ENCODE measurements at regions not wholly inside any gene's neighbourhood (a gene's known extent, or its start where the extent isn't known, plus 50 kb on each side); places are given as distances from the start of the nearest gene placed in this dataset.

DNA sequence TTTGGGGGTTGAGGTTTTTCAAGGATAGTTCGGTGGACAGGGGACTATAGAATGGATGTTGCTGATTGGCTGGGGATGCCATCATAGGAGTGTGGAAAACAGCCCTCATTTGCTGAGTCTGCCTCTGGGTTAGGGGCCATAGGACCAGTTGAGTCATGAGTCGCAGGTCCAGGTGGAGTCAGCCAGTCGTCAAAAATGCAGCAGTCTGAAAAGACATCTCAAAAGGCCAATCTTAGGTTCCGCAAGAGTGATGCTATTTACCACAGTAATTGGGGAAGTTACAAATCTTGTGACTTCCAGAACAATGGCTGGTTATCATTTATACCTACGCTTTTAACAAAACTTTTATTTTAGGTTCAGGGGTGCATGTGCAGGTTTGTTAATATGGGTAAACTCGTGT, 276.0 kb upstream of the DMRT1 start:
- Histone ChIP-seq H3K27me3 (ENCODE audit: insufficient read depth, low read length, poor library complexity, severe bottlenecking) (no peaks in the 10 kb centered on the region), H2AFZ (ENCODE audit: low read length) (no peak overlapping the region), H3K9me2 (replicated peaks; ENCODE audit: low read depth, low read length) (no peaks in the 10 kb centered on the region), H3K4me1 (ENCODE audit: insufficient read depth, low read length, poor library complexity, severe bottlenecking) (peaks cover under 1% of the 10 kb centered on the region), H4K20me1 (ENCODE audit: insufficient read depth, low read length, poor library complexity, severe bottlenecking) (no peaks in the 10 kb centered on the region), H3K36me3 (ENCODE audit: insufficient read depth, low read length) (no peaks in the 10 kb centered on the region), H3K4me3 (ENCODE audit: low read length, poor library complexity, severe bottlenecking) (no peak overlapping the region), H3K9ac (ENCODE audit: low read depth, low read length, poor library complexity, severe bottlenecking) (no peak overlapping the region), H3K4me2 (ENCODE audit: low read depth, low read length, poor library complexity, severe bottlenecking) (no peak overlapping the region), H3K9me3 (ENCODE audit: insufficient read depth, low read depth, low read length) (no peaks in the 10 kb centered on the region), H3F3A (ENCODE audit: low read depth) (no peaks in the 10 kb centered on the region), H3K79me2 (ENCODE audit: insufficient read depth, low read length) (no peaks in the 10 kb centered on the region)
- TF ChIP-seq, protein P1, sequence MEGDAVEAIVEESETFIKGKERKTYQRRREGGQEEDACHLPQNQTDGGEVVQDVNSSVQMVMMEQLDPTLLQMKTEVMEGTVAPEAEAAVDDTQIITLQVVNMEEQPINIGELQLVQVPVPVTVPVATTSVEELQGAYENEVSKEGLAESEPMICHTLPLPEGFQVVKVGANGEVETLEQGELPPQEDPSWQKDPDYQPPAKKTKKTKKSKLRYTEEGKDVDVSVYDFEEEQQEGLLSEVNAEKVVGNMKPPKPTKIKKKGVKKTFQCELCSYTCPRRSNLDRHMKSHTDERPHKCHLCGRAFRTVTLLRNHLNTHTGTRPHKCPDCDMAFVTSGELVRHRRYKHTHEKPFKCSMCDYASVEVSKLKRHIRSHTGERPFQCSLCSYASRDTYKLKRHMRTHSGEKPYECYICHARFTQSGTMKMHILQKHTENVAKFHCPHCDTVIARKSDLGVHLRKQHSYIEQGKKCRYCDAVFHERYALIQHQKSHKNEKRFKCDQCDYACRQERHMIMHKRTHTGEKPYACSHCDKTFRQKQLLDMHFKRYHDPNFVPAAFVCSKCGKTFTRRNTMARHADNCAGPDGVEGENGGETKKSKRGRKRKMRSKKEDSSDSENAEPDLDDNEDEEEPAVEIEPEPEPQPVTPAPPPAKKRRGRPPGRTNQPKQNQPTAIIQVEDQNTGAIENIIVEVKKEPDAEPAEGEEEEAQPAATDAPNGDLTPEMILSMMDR (conservative IDR thresholded peaks at IDR 0.05; ENCODE audit: low read length): no peak
- TF ChIP-seq EZH2phosphoT487 (IDR thresholded peaks at IDR 0.05; ENCODE audit: borderline replicate concordance): no peak

DNA sequence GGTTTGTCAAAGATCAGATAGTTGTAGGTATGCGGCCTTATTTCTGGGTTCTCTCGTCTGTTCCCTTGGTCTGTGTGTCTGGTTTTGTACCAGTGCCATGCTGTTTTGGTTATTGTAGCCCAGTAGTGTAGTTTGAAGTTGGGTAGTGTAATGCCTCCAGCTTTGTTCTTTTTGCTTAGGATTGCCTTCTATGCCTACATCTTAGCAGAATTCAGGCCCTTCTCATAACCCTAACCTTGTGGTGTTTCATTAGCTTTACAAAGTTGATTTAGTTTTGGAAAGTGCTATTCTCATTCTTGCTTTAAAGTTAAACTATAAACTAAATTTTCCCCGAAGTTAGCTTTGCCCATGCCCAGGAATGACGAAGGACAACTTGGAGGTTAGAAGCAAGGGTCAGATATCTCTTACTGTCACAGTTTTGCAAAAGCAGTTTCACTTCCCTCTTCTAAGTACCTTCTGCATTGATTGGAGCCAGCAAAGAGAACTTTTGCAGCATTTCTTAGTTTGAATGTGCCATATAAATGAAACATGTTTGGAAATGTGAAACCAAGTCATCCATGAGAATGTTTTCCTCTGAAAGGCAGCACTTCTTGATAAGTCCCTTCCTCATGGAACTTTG, 274.3 kb upstream of the DMRT1 start:
- H3K36me3 ChIP-seq (ENCODE audit: insufficient read depth, low read length): no peaks in the 10 kb centered on the region
- H3F3A ChIP-seq (ENCODE audit: low read depth): no peaks in the 10 kb centered on the region
- H3K9me3 ChIP-seq (ENCODE audit: insufficient read depth, low read depth, low read length): no peaks in the 10 kb centered on the region
- no peak overlapping the region for H2AFZ ChIP-seq (ENCODE audit: low read length)
- no peak overlapping the region for H3K4me2 ChIP-seq (ENCODE audit: low read depth, low read length, poor library complexity, severe bottlenecking)
- no peak overlapping the region for H3K9ac ChIP-seq (ENCODE audit: low read depth, low read length, poor library complexity, severe bottlenecking)
- no peaks in the 10 kb centered on the region for H3K79me2 ChIP-seq (ENCODE audit: insufficient read depth, low read length)
- no peaks in the 10 kb centered on the region for H4K20me1 ChIP-seq (ENCODE audit: insufficient read depth, low read length, poor library complexity, severe bottlenecking)
- no peaks in the 10 kb centered on the region for H3K4me1 ChIP-seq (ENCODE audit: insufficient read depth, low read length, poor library complexity, severe bottlenecking)
- no peak overlapping the region for H3K4me3 ChIP-seq (ENCODE audit: low read length, poor library complexity, severe bottlenecking)
- H3K9me2 ChIP-seq (replicated peaks; ENCODE audit: low read depth, low read length): no peaks in the 10 kb centered on the region
- TF ChIP-seq, protein P1 (conservative IDR thresholded peaks at IDR 0.05; ENCODE audit: low read length): no peak
- TF ChIP-seq EZH2phosphoT487 (IDR thresholded peaks at IDR 0.05; ENCODE audit: borderline replicate concordance): no peak
- no peaks in the 10 kb centered on the region for H3K27me3 ChIP-seq (ENCODE audit: insufficient read depth, low read length, poor library complexity, severe bottlenecking)

DNA sequence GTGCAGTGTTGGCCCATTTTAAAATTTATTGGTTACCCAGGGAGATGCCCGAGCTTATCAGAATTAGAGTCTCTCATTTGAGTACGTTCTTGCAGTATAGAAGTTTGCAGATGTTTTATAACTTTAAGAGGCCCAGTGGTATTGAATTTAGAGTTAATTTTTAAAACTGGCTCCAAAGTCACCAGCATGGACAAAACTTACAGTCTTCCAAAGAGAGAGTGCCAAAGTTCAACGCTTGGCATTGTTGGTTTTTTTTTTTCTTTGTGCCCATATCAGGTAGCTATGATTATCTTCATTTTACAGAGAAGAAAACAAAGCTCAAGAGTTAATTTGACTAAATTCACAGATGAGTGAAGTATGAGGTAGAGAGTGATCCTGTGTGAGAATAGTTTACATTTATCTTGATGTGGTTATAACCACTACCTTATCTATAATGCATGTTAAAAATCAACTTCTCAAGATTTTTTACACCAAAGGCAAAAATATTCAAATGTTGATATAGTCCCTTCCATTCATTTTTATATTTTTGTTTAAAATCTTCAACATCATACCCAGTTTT, 273.7 kb upstream of the DMRT1 start:
- Histone ChIP-seq H3K4me3 (ENCODE audit: low read length, poor library complexity, severe bottlenecking) (no peak overlapping the region), H4K20me1 (ENCODE audit: insufficient read depth, low read length, poor library complexity, severe bottlenecking) (no peaks in the 10 kb centered on the region), H3K9me3 (ENCODE audit: insufficient read depth, low read depth, low read length) (no peaks in the 10 kb centered on the region), H3K27me3 (ENCODE audit: insufficient read depth, low read length, poor library complexity, severe bottlenecking) (no peaks in the 10 kb centered on the region), H3K9ac (ENCODE audit: low read depth, low read length, poor library complexity, severe bottlenecking) (no peak overlapping the region), H3K36me3 (ENCODE audit: insufficient read depth, low read length) (no peaks in the 10 kb centered on the region), H2AFZ (ENCODE audit: low read length) (no peak overlapping the region), H3K4me2 (ENCODE audit: low read depth, low read length, poor library complexity, severe bottlenecking) (no peak overlapping the region), H3F3A (ENCODE audit: low read depth) (no peaks in the 10 kb centered on the region), H3K9me2 (replicated peaks; ENCODE audit: low read depth, low read length) (no peaks in the 10 kb centered on the region), H3K4me1 (ENCODE audit: insufficient read depth, low read length, poor library complexity, severe bottlenecking) (no peaks in the 10 kb centered on the region), H3K79me2 (ENCODE audit: insufficient read depth, low read length) (no peaks in the 10 kb centered on the region)
- TF ChIP-seq EZH2phosphoT487 (IDR thresholded peaks at IDR 0.05; ENCODE audit: borderline replicate concordance): no peak

DNA sequence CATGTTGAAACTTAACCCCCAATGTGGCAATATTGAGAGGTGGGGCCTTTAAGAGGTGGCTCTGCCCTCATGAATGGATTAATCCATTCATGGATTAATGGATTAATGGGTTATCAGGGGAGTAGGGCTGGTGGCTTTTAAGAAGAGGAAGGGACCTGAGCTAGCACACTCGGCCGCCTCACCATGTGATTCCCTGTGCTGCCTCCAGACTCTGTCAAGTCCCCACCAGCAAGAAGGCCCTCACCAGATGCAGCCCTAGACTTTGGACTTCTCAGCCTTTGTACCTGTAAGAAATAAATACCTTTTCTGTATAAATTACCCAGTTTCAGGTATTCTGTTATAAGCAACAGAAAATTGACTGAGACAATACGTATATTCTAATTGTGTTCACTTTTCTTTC, 272.2 kb upstream of the DMRT1 start:
- no peaks in the 10 kb centered on the region for H3K27me3 ChIP-seq (ENCODE audit: insufficient read depth, low read length, poor library complexity, severe bottlenecking)
- H2AFZ ChIP-seq (ENCODE audit: low read length): no peak overlapping the region
- no peaks in the 10 kb centered on the region for H3K36me3 ChIP-seq (ENCODE audit: insufficient read depth, low read length)
- no peak overlapping the region for H3K9ac ChIP-seq (ENCODE audit: low read depth, low read length, poor library complexity, severe bottlenecking)
- no peak overlapping the region for H3K4me2 ChIP-seq (ENCODE audit: low read depth, low read length, poor library complexity, severe bottlenecking)
- H3K9me2 ChIP-seq (replicated peaks; ENCODE audit: low read depth, low read length): no peaks in the 10 kb centered on the region
- no peaks in the 10 kb centered on the region for H3K79me2 ChIP-seq (ENCODE audit: insufficient read depth, low read length)
- H4K20me1 ChIP-seq (ENCODE audit: insufficient read depth, low read length, poor library complexity, severe bottlenecking): no peaks in the 10 kb centered on the region
- TF ChIP-seq EZH2phosphoT487 (IDR thresholded peaks at IDR 0.05; ENCODE audit: borderline replicate concordance): no peak
- no peaks in the 10 kb centered on the region for H3K4me1 ChIP-seq (ENCODE audit: insufficient read depth, low read length, poor library complexity, severe bottlenecking)
- H3K9me3 ChIP-seq (ENCODE audit: insufficient read depth, low read depth, low read length): no peaks in the 10 kb centered on the region
- no peaks in the 10 kb centered on the region for H3F3A ChIP-seq (ENCODE audit: low read depth)
- no peak overlapping the region for H3K4me3 ChIP-seq (ENCODE audit: low read length, poor library complexity, severe bottlenecking)
